IMR-90 (cell line): ENCODE measurements at regions not wholly inside any gene's neighbourhood (a gene's known extent, or its start where the extent isn't known, plus 50 kb on each side); places are given as distances from the start of the nearest gene placed in this dataset.

ENCODE experiments used
- ATAC-seq: fragments of 200-7000 bp; cut with Tn5 transposase; 2 replicates; pipeline ENCODE4 v1.9.1; 2020; ENCODE audit warnings: low read depth, mild to moderate bottlenecking, moderate library complexity
- BruUV-seq: library from RNA; stranded (reverse); fragments of 400-500 nt; replicated peaks from 2 replicates; lab custom pipeline; 2021; lab: Mats Ljungman, UMichigan
- CTCF ChIA-PET: fragments of 300-600 bp; formaldehyde crosslinking; extraction: SDS; loops from one replicate; lab custom pipeline; 2021; ENCODE audit warnings: antibody characterized with exemption; lab: Yijun Ruan, JAX
- POLR2A ChIA-PET: fragments of 300-600 bp; sonication (Branson Sonifier 250); formaldehyde crosslinking; loops from one replicate; lab custom pipeline; 2022; ENCODE audit warnings: antibody characterized with exemption; ENCODE audit not compliant: unreplicated experiment; lab: Charles Lee
- DNase-seq: peaks from one replicate; pipeline ENCODE4 v3.0.0; 2013
- H2AFZ ChIP-seq: replicated peaks from 2 replicates; pipeline ENCODE3; 2013; ENCODE audit warnings: low read length, mild to moderate bottlenecking; ENCODE audit not compliant: poor library complexity
- H2AK5ac ChIP-seq: 2 replicates; pipeline ENCODE4 v1.6.1; 2013; ENCODE audit warnings: low read depth, low read length, inconsistent platforms
- H2AK9ac ChIP-seq: replicated peaks from 2 replicates; pipeline ENCODE3; 2013; ENCODE audit warnings: mild to moderate bottlenecking, low read depth, low read length, moderate library complexity; ENCODE audit not compliant: poor library complexity
- H2BK120ac ChIP-seq: 2 replicates; pipeline ENCODE4 v1.6.1; 2013; ENCODE audit warnings: low read depth, low read length, inconsistent platforms
- H2BK15ac ChIP-seq: 3 replicates; pipeline ENCODE4 v1.6.1; 2013; ENCODE audit warnings: low read depth, low read length, inconsistent platforms
- H2BK20ac ChIP-seq: 2 replicates; pipeline ENCODE4 v1.6.1; 2013; ENCODE audit warnings: low read depth, mild to moderate bottlenecking, inconsistent platforms, low read length, moderate library complexity
- H2BK5ac ChIP-seq: 2 replicates; pipeline ENCODE4 v1.6.1; 2013; ENCODE audit warnings: mild to moderate bottlenecking, low read depth, low read length, inconsistent platforms; ENCODE audit not compliant: poor library complexity, severe bottlenecking
- H3K14ac ChIP-seq: replicated peaks from 2 replicates; pipeline ENCODE4 v1.6.1; 2013; ENCODE audit warnings: low read depth, low read length, inconsistent platforms
- H3K18ac ChIP-seq: 2 replicates; pipeline ENCODE4 v1.6.1; 2013; ENCODE audit warnings: low read depth, low read length, control low read depth
- H3K23ac ChIP-seq: 2 replicates; pipeline ENCODE4 v1.6.1; 2013; ENCODE audit warnings: low read depth, low read length, inconsistent platforms
- H3K27ac ChIP-seq: 2 replicates; pipeline ENCODE4 v1.5.1; 2013; ENCODE audit warnings: mild to moderate bottlenecking, control low read depth, low read length; ENCODE audit not compliant: insufficient read depth
- H3K27me3 ChIP-seq: 2 replicates; pipeline ENCODE4 v1.6.1; 2013; ENCODE audit warnings: low read length; ENCODE audit not compliant: control insufficient read depth, insufficient read depth
- H3K36me3 ChIP-seq: 2 replicates; pipeline ENCODE4 v1.6.1; 2013; ENCODE audit warnings: low read length, mixed read lengths; ENCODE audit not compliant: control insufficient read depth, insufficient read depth
- H3K4ac ChIP-seq: 2 replicates; pipeline ENCODE4 v1.6.1; 2013; ENCODE audit warnings: low read depth, low read length, inconsistent platforms
- H3K4me1 ChIP-seq: 2 replicates; pipeline ENCODE4 v1.6.1; 2013; ENCODE audit warnings: low read length, mixed read lengths; ENCODE audit not compliant: control insufficient read depth, insufficient read depth
- H3K4me2 ChIP-seq: 2 replicates; pipeline ENCODE4 v1.6.1; 2013; ENCODE audit warnings: low read depth, mild to moderate bottlenecking, control low read depth, low read length, moderate library complexity
- H3K4me3 ChIP-seq: 2 replicates; pipeline ENCODE4 v1.5.1; 2013; ENCODE audit warnings: low read depth, mild to moderate bottlenecking, control low read depth, low read length, moderate library complexity; ENCODE audit not compliant: insufficient read depth
- H3K56ac ChIP-seq: 2 replicates; pipeline ENCODE4 v1.6.1; 2013; ENCODE audit warnings: low read length, inconsistent platforms; ENCODE audit not compliant: insufficient read depth; ENCODE audit errors: extremely low read depth
- H3K79me1 ChIP-seq, 2 experiments: 2 replicates each; pipeline ENCODE4 v1.6.1; 2013; ENCODE audit warnings: low read length in 2 of 2, inconsistent platforms in 1 of 2, low read depth in 1 of 2
- H3K9ac ChIP-seq: 2 replicates; pipeline ENCODE4 v1.6.1; 2013; ENCODE audit warnings: low read depth, low read length, control low read depth
- H3K9me1 ChIP-seq: 2 replicates; pipeline ENCODE4 v1.6.1; 2013; ENCODE audit warnings: low read length, inconsistent platforms; ENCODE audit not compliant: insufficient read depth
- H3K9me3 ChIP-seq: 2 replicates; pipeline ENCODE4 v1.6.1; 2013; ENCODE audit warnings: low read length; ENCODE audit not compliant: control insufficient read depth, insufficient read depth
- H4K20me1 ChIP-seq: 2 replicates; pipeline ENCODE4 v1.6.1; 2013; ENCODE audit warnings: low read length, inconsistent platforms; ENCODE audit not compliant: insufficient read depth
- H4K5ac ChIP-seq: 2 replicates; pipeline ENCODE4 v1.6.1; 2013; ENCODE audit warnings: mild to moderate bottlenecking, low read depth, low read length, control low read depth
- H4K8ac ChIP-seq, 2 experiments: 2 replicates each; pipeline ENCODE4 v1.6.1; 2013; ENCODE audit warnings: low read depth in 2 of 2, low read length in 2 of 2, control low read depth in 1 of 2, inconsistent platforms in 1 of 2
- H4K91ac ChIP-seq: 2 replicates; pipeline ENCODE4 v1.6.1; 2013; ENCODE audit warnings: low read depth, low read length, inconsistent platforms; ENCODE audit not compliant: insufficient read depth
- ELK1 ChIP-seq: fragments of 150-350 bp; IDR thresholded peaks from 2 replicates; pipeline ENCODE4 v1.6.1; 2016; ENCODE audit warnings: low read depth, mild to moderate bottlenecking, low read length, moderate library complexity, borderline replicate concordance
- MAFK ChIP-seq: IDR thresholded peaks from 2 replicates; pipeline ENCODE4 v1.6.1; 2012; ENCODE audit warnings: low read depth, low read length, improper control_type of control experiment
- MAZ ChIP-seq: IDR thresholded peaks from 2 replicates; pipeline ENCODE4 v1.6.1; 2012; ENCODE audit warnings: low read depth, mild to moderate bottlenecking, low read length, improper control_type of control experiment, moderate library complexity, borderline replicate concordance
- RCOR1 ChIP-seq: IDR thresholded peaks from 2 replicates; pipeline ENCODE4 v1.6.1; 2012; ENCODE audit warnings: mild to moderate bottlenecking, low read length, improper control_type of control experiment; ENCODE audit not compliant: insufficient replicate concordance
- WGBS, 2 experiments: methylation state at CpG; one replicate each; pipeline versions ENCODE4 v1.1.5 to v1.1.7; 2013; ENCODE audit warnings: missing lambda C conversion rate in 2 of 2; ENCODE audit not compliant: insufficient read length in 1 of 2; ENCODE audit errors: extremely low coverage in 2 of 2; 5-methylcytosine and 5-hydroxymethylcytosine counted together
- dilution Hi-C: fragments of 300-500 bp; cut with HindIII; formaldehyde crosslinking; loops from one replicate; pipeline ENCODE4 v1.14.3; 2018; ENCODE audit warnings: low sequenced_read_pairs; ENCODE audit not compliant: unreplicated experiment
- in situ Hi-C: fragments of 300-500 bp; cut with MboI; formaldehyde crosslinking; loops from 3 replicates; pipeline ENCODE4 v1.14.3; 2019; ENCODE audit warnings: low sequenced_read_pairs, inconsistent platforms, mixed read lengths
- intact Hi-C: fragments of 100-400 bp; cut with micrococcal nuclease; formaldehyde crosslinking; loops from 2 replicates; pipeline ENCODE4 v1.10.0; 2022

- Histone ChIP-seq H4K20me1 (no peaks in the 10 kb centered on the region), H2AFZ (no peak overlapping the region), H4K91ac (no peak overlapping the region), H3K14ac (no peak overlapping the region), H2AK5ac (no peak overlapping the region), H2BK5ac (no peak overlapping the region), H3K4me3 (no peak overlapping the region), H3K79me1 (no peaks in the 10 kb centered on the region), H2BK20ac (no peak overlapping the region), H3K23ac (no peak overlapping the region), H3K4me2 (no peak overlapping the region), H2AK9ac (no peak overlapping the region), H2BK15ac (no peak overlapping the region), H2BK120ac (no peak overlapping the region), H3K9ac (no peak overlapping the region), H4K5ac (no peak overlapping the region), H3K9me1 (no peaks in the 10 kb centered on the region), H3K9me3 (no peaks in the 10 kb centered on the region), H3K4me1 (no peaks in the 10 kb centered on the region), H3K18ac (no peak overlapping the region), H3K4ac (no peak overlapping the region), H3K36me3 (no peaks in the 10 kb centered on the region), H3K56ac (no peak overlapping the region), H4K8ac (no peak overlapping the region), H3K27me3 (no peaks in the 10 kb centered on the region), H3K27ac (no peak overlapping the region)
- dilution Hi-C loops, result no loop called here
- DNase-seq (no peak), ATAC-seq (no peak)
- 79% methylated on average over 2 of the region's 3 CpGs; no CpG with 5 or more reads in 1 of the 2 experiments for WGBS, 2 experiments
- ChIA-PET CTCF (no interaction called here), POLR2A (no interaction called here)
- intact Hi-C loops, result no loop called here
- TF ChIP-seq MAFK (no peak), ELK1 (no peak), MAZ (no peak), RCOR1 (no peak)
- BruUV-seq, result no TSS peak
- in situ Hi-C loops, result no loop called here
Observed at GRCh38 chr1:90786709-90787108, 69.6 kb upstream of the BARHL2 start.
